Testis (tissue), 2 donors: ENCODE measurements at regions not wholly inside any gene's neighbourhood (a gene's known extent, or its start where the extent isn't known, plus 50 kb on each side); places are given as distances from the start of the nearest gene placed in this dataset.

Experiments
- DNase-seq: peaks from one replicate; pipeline ENCODE4 v3.0.0-alpha.2; 2019
- H3K27ac ChIP-seq, 2 donors: fragments of 200-600 bp; sonication (generic); one replicate each; pipeline ENCODE4 v1.5.1; 2019
- H3K27me3 ChIP-seq: fragments of 200-600 bp; sonication (generic); one replicate; pipeline ENCODE4 v1.5.1; 2019
- H3K36me3 ChIP-seq: fragments of 200-600 bp; sonication (generic); one replicate; pipeline ENCODE4 v1.5.1; 2017; ENCODE audit warnings: low read depth; ENCODE audit errors: missing control alignments
- H3K4me1 ChIP-seq: fragments of 200-600 bp; sonication (generic); one replicate; pipeline ENCODE4 v1.5.1; 2019
- H3K4me3 ChIP-seq, 2 donors: fragments of 200-600 bp; sonication (generic); one replicate each; pipeline ENCODE4 v1.5.1; 2017 to 2019
- H3K9me3 ChIP-seq: fragments of 200-600 bp; sonication (generic); one replicate; pipeline ENCODE4 v1.5.1; 2017
- POLR2A ChIP-seq: fragments of 450-650 bp; IDR thresholded peaks from one replicate; pipeline ENCODE4 v1.6.1; 2017; ENCODE audit warnings: antibody characterized with exemption, mild to moderate bottlenecking, moderate library complexity
- WGBS, 2 donors: methylation state at CpG; one replicate each; pipeline ENCODE4 v1.1.5; 2018; 5-methylcytosine and 5-hydroxymethylcytosine counted together
- intact Hi-C: fragments of 100-400 bp; cut with DNase I; formaldehyde crosslinking; loops from one replicate; pipeline ENCODE4 v1.15.1; 2023; ENCODE audit warnings: low total_unique reads
- TF ChIP-seq, protein P1 (sequence below), 3 experiments: fragments of 450-650 bp in 2 of 3; fragments of 200-600 bp in 1 of 3; sonication (generic) in 1 of 3; IDR thresholded peaks; one replicate each; pipeline ENCODE4 v1.5.1; 2016 to 2019; ENCODE audit warnings: antibody characterized with exemption in 3 of 3, mild to moderate bottlenecking in 2 of 3, moderate library complexity in 1 of 3

DNA sequence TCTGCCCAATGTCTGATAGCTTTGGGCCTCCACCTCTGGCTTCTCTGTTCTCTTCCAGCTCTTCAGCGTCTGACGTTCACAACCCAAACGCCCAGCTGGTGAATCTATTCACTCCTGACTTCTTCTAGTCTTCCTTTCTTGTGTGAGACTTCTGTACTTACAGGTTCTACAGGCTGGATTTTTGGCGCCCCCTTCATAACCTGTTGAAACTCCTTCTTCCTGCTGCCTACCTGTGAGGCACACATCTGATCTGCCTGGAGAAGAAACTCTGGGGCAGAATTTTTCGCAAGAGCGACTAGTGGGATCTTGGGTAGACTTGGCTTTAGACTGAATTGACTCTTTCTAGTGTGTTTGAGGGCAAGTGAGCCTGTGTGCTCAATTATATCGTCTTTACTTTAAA lies 249.3 kb downstream of the REEP3 start:
- intact Hi-C loops = no loop called here
- Histone ChIP-seq H3K4me1 (peaks cover 6% of the 10 kb centered on the region), H3K27me3 (no peaks in the 10 kb centered on the region), H3K36me3 (no peaks in the 10 kb centered on the region), H3K9me3 (no peaks in the 10 kb centered on the region), H3K4me3 (no peak overlapping the region), H3K27ac (no peak overlapping the region)
- WGBS, 2 donors = 86 to 91% methylated on average over 7 of the region's 7 CpGs
- no peak for TF ChIP-seq POLR2A
- TF ChIP-seq, protein P1, sequence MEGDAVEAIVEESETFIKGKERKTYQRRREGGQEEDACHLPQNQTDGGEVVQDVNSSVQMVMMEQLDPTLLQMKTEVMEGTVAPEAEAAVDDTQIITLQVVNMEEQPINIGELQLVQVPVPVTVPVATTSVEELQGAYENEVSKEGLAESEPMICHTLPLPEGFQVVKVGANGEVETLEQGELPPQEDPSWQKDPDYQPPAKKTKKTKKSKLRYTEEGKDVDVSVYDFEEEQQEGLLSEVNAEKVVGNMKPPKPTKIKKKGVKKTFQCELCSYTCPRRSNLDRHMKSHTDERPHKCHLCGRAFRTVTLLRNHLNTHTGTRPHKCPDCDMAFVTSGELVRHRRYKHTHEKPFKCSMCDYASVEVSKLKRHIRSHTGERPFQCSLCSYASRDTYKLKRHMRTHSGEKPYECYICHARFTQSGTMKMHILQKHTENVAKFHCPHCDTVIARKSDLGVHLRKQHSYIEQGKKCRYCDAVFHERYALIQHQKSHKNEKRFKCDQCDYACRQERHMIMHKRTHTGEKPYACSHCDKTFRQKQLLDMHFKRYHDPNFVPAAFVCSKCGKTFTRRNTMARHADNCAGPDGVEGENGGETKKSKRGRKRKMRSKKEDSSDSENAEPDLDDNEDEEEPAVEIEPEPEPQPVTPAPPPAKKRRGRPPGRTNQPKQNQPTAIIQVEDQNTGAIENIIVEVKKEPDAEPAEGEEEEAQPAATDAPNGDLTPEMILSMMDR (IDR thresholded peaks at IDR 0.05) = no peak
- DNase-seq = no peak

- intact Hi-C loops = no loop called here
- H3K4me3 ChIP-seq = no peak overlapping the region
- no peaks in the 10 kb centered on the region for H3K36me3 ChIP-seq
- H3K27me3 ChIP-seq = no peaks in the 10 kb centered on the region
- 48 to 61% methylated on average over 1 of the region's 1 CpG for WGBS, 2 donors
- H3K9me3 ChIP-seq = no peaks in the 10 kb centered on the region
- TF ChIP-seq POLR2A = no peak
- TF ChIP-seq, protein P1 (IDR thresholded peaks at IDR 0.05) = no peak
- no peak for DNase-seq
- no peaks in the 10 kb centered on the region for H3K4me1 ChIP-seq
- H3K27ac ChIP-seq = no peak overlapping the region
Observed at GRCh38 chr10:63772491-63772890, 251.3 kb downstream of the REEP3 start.

- DNase-seq = no peak
- TF ChIP-seq POLR2A = no peak
- TF ChIP-seq, protein P1 (IDR thresholded peaks at IDR 0.05) = no peak
- no peaks in the 10 kb centered on the region for H3K9me3 ChIP-seq
- H3K4me3 ChIP-seq = no peak overlapping the region
- intact Hi-C loops = no loop called here
- H3K27me3 ChIP-seq = no peaks in the 10 kb centered on the region
- WGBS, 2 donors = 55 to 64% methylated on average over 1 of the region's 1 CpG
- H3K36me3 ChIP-seq = no peaks in the 10 kb centered on the region
- no peak overlapping the region for H3K27ac ChIP-seq
- no peaks in the 10 kb centered on the region for H3K4me1 ChIP-seq
Observed at GRCh38 chr10:63773106-63773505, 251.9 kb downstream of the REEP3 start.

DNA sequence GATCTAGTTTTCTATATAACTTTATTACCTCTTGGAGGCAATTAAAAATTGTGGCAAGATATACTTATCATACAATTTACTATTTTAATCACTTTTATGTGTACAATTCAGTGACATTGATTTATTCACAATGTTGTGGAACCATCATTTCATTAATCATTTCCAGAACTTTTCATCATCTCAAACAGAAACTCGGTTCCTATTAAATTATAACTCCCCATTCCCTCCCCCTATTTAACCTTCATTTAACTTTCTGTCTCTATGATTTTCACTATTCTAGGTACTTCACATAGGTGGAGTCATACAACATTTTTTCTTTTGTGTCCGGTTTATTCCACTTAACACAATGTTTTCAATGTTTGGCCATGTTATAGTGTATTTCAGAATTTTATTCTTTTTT lies 252.8 kb downstream of the REEP3 start:
- H3K27me3 ChIP-seq = no peaks in the 10 kb centered on the region
- intact Hi-C loops = no loop called here
- DNase-seq = no peak
- H3K36me3 ChIP-seq = no peaks in the 10 kb centered on the region
- WGBS, 2 donors = 81 to 82% methylated on average over 2 of the region's 2 CpGs
- TF ChIP-seq POLR2A = no peak
- TF ChIP-seq, protein P1 (IDR thresholded peaks at IDR 0.05) = no peak
- no peaks in the 10 kb centered on the region for H3K4me1 ChIP-seq
- H3K9me3 ChIP-seq = no peaks in the 10 kb centered on the region
- no peak overlapping the region for H3K4me3 ChIP-seq
- no peak overlapping the region for H3K27ac ChIP-seq

DNA sequence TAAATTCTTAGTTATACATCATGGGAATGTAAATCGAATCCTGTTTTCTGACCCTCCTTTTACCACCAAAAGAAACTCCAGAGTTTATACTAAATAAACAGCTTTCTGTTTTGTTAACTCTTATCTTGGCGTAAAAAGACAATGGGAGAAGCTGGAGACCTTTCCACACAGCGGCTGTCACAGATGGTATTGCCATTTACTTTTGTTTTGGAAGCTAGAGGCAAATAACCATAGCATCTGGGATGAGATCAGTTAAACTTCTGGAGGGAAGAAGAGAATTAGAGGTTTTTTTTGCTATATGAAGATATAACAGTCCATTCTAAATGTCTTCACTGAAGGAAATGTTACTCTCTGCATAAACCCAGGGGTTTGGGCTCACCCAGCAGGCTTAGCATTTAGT lies 258.9 kb downstream of the REEP3 start:
- 88 to 93% methylated on average over 3 of the region's 3 CpGs for WGBS, 2 donors
- no peak for TF ChIP-seq POLR2A
- TF ChIP-seq, protein P1 (IDR thresholded peaks at IDR 0.05) = no peak
- DNase-seq = no peak
- intact Hi-C loops = no loop called here
- no peaks in the 10 kb centered on the region for H3K4me1 ChIP-seq
- H3K9me3 ChIP-seq = no peaks in the 10 kb centered on the region
- no peaks in the 10 kb centered on the region for H3K36me3 ChIP-seq
- H3K4me3 ChIP-seq = no peak overlapping the region
- no peaks in the 10 kb centered on the region for H3K27me3 ChIP-seq
- no peak overlapping the region for H3K27ac ChIP-seq
